ENCODE measurements at regions not wholly inside any gene's neighbourhood (a gene's known extent, or its start where the extent isn't known, plus 50 kb on each side); places are given as distances from the start of the nearest gene placed in this dataset.

DNA sequence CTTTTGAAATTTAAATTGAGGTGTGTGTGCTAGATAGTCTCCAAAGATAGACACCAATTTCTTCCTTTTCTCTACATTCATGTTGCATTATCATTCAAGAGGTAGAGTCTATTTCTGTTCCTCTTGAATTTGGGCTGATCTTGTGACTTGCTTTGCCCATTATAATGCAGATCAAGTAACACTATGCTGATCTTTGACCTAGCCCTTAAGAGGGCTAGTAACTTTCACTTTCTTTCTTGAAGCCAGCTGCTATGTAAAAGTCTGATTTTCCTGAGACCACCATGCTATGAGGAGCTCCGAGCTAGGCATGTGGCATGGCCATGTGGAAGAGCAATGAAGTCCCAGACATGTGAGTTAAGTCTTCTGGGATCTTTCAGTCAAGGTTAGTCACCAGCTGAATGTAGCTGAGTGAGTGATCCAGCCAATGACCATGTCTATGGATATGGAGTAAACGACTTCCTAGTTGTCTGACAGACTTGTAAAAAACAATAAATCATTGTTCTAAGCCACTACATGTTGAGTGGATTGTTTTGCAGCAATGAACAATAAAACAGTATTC, 189.4 kb upstream of the CWC22 start:
- CTCF ChIA-PET, result no interaction called here
- in situ Hi-C loops (cut with HindIII; ENCODE audit: low pct_unique_long_range_greater_than_20kb, low sequenced_read_pairs), result no loop called here
- no peak for DNase-seq (ENCODE audit: low read depth, low spot score)

DNA sequence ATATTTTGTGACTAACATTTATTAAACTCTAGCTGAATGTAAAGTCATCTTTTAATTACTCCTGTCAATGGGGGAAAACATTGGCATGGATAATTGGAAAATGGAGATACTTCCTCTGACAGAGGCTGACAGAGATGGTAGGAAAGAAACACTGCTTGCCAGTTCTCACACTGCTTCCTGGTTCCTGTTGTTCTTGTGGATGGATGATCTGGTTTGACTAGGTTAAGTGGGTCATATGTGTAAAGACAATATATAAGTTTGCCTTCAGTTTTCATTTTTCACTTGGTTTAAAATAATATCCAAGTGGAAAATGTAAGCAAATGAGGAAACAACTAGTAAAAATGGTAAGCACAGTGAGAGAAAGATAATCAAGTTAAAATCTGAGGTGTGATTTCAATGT, 188.8 kb upstream of the CWC22 start:
- ChIA-PET CTCF (no interaction called here), POLR2A (no interaction called here)
- no peak overlapping the region for H3K4me3 ChIP-seq (ENCODE audit: low read depth in 2 of 2, low read length in 2 of 2)
- DNase-seq (ENCODE audit: low read depth, low spot score), result no peak
- H3K27me3 ChIP-seq (ENCODE audit: control insufficient read depth, insufficient read depth, low read length), result no peaks in the 10 kb centered on the region
- intact Hi-C loops (cut with micrococcal nuclease; ENCODE audit: unreplicated experiment), result no loop called here
- in situ Hi-C loops (cut with HindIII; ENCODE audit: low pct_unique_long_range_greater_than_20kb, low sequenced_read_pairs), result no loop called here
- no peaks in the 10 kb centered on the region for H3K9me3 ChIP-seq (ENCODE audit: control insufficient read depth, insufficient read depth, low read depth, low read length)
- no peak for TF ChIP-seq TCF7L2 (IDR thresholded peaks at IDR 0.05; ENCODE audit: low read depth, low read length)
- TF ChIP-seq, protein P1, sequence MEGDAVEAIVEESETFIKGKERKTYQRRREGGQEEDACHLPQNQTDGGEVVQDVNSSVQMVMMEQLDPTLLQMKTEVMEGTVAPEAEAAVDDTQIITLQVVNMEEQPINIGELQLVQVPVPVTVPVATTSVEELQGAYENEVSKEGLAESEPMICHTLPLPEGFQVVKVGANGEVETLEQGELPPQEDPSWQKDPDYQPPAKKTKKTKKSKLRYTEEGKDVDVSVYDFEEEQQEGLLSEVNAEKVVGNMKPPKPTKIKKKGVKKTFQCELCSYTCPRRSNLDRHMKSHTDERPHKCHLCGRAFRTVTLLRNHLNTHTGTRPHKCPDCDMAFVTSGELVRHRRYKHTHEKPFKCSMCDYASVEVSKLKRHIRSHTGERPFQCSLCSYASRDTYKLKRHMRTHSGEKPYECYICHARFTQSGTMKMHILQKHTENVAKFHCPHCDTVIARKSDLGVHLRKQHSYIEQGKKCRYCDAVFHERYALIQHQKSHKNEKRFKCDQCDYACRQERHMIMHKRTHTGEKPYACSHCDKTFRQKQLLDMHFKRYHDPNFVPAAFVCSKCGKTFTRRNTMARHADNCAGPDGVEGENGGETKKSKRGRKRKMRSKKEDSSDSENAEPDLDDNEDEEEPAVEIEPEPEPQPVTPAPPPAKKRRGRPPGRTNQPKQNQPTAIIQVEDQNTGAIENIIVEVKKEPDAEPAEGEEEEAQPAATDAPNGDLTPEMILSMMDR (IDR thresholded peaks at IDR 0.05), result no peak
- TF ChIP-seq, protein P2, sequence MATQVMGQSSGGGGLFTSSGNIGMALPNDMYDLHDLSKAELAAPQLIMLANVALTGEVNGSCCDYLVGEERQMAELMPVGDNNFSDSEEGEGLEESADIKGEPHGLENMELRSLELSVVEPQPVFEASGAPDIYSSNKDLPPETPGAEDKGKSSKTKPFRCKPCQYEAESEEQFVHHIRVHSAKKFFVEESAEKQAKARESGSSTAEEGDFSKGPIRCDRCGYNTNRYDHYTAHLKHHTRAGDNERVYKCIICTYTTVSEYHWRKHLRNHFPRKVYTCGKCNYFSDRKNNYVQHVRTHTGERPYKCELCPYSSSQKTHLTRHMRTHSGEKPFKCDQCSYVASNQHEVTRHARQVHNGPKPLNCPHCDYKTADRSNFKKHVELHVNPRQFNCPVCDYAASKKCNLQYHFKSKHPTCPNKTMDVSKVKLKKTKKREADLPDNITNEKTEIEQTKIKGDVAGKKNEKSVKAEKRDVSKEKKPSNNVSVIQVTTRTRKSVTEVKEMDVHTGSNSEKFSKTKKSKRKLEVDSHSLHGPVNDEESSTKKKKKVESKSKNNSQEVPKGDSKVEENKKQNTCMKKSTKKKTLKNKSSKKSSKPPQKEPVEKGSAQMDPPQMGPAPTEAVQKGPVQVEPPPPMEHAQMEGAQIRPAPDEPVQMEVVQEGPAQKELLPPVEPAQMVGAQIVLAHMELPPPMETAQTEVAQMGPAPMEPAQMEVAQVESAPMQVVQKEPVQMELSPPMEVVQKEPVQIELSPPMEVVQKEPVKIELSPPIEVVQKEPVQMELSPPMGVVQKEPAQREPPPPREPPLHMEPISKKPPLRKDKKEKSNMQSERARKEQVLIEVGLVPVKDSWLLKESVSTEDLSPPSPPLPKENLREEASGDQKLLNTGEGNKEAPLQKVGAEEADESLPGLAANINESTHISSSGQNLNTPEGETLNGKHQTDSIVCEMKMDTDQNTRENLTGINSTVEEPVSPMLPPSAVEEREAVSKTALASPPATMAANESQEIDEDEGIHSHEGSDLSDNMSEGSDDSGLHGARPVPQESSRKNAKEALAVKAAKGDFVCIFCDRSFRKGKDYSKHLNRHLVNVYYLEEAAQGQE (IDR thresholded peaks at IDR 0.05; ENCODE audit: insufficient read depth in 1 of 2, low read depth in 2 of 2, low read length in 1 of 2), result no peak
- TF ChIP-seq SIN3A (IDR thresholded peaks at IDR 0.05; ENCODE audit: borderline replicate concordance, insufficient read depth, low read depth, low read length), result no peak
- no peak for TF ChIP-seq POLR2AphosphoS5 (IDR thresholded peaks at IDR 0.05; ENCODE audit: low read depth, low read length)
- BruUV-seq (replicated peaks), result no TSS peak
- H3K4me1 ChIP-seq (ENCODE audit: control insufficient read depth, insufficient read depth, low read length), result peaks cover 9% of the 10 kb centered on the region
- H3K36me3 ChIP-seq (ENCODE audit: control insufficient read depth, insufficient read depth, low read length), result no peaks in the 10 kb centered on the region
- ATAC-seq, result no peak
- no peak overlapping the region for H3K27ac ChIP-seq (ENCODE audit: low read length)

More for the DNA sequence above, 189.4 kb upstream of the CWC22 start:
- Histone ChIP-seq H3K36me3 (ENCODE audit: control insufficient read depth, insufficient read depth, low read length) (no peaks in the 10 kb centered on the region), H3K9me3 (ENCODE audit: control insufficient read depth, insufficient read depth, low read depth, low read length) (no peaks in the 10 kb centered on the region), H3K27me3 (ENCODE audit: control insufficient read depth, insufficient read depth, low read length) (no peaks in the 10 kb centered on the region), H3K4me3 (ENCODE audit: low read depth in 2 of 2, low read length in 2 of 2) (no peak overlapping the region), H3K27ac (ENCODE audit: low read length) (no peak overlapping the region), H3K4me1 (ENCODE audit: control insufficient read depth, insufficient read depth, low read length) (peaks cover 5% of the 10 kb centered on the region)
- intact Hi-C loops (cut with micrococcal nuclease; ENCODE audit: unreplicated experiment), result no loop called here
- BruUV-seq (replicated peaks), result no TSS peak
- POLR2A ChIA-PET, result no interaction called here
- TF ChIP-seq TCF7L2 (IDR thresholded peaks at IDR 0.05; ENCODE audit: low read depth, low read length) (no peak), SIN3A (IDR thresholded peaks at IDR 0.05; ENCODE audit: borderline replicate concordance, insufficient read depth, low read depth, low read length) (no peak), POLR2AphosphoS5 (IDR thresholded peaks at IDR 0.05; ENCODE audit: low read depth, low read length) (no peak)
- TF ChIP-seq, protein P1 (IDR thresholded peaks at IDR 0.05), result no peak
- TF ChIP-seq, protein P2 (IDR thresholded peaks at IDR 0.05; ENCODE audit: insufficient read depth in 1 of 2, low read depth in 2 of 2, low read length in 1 of 2), result no peak
- no peak for ATAC-seq
